Esophagus squamous epithelium (tissue), 5 donors: ENCODE measurements at regions not wholly inside any gene's neighbourhood (a gene's known extent, or its start where the extent isn't known, plus 50 kb on each side); places are given as distances from the start of the nearest gene placed in this dataset.

ENCODE experiments used
- DNase-seq: peaks from one replicate; lab custom pipeline; 2025; lab: John Stamatoyannopoulos, UW
- H3K27ac ChIP-seq, 4 donors: fragments of 200-600 bp; sonication (generic); one replicate each; pipeline ENCODE4 v1.5.1; 2016 to 2019; ENCODE audit warnings: mild to moderate bottlenecking in 1 of 4
- H3K27me3 ChIP-seq, 4 donors: fragments of 200-600 bp; sonication (generic); 1 replicate in 3 of 4; 2 replicates in 1 of 4; pipeline versions ENCODE4 v1.5.1 to v1.6.0; 2017 to 2021; ENCODE audit warnings: antibody characterized with exemption in 1 of 4
- H3K36me3 ChIP-seq, 3 donors: fragments of 200-600 bp; sonication (generic); one replicate each; pipeline ENCODE4 v1.5.1; 2016 to 2019
- H3K4me1 ChIP-seq, 3 donors: fragments of 200-600 bp; sonication (generic); one replicate each; pipeline ENCODE4 v1.5.1; 2017 to 2019
- H3K4me3 ChIP-seq, 4 donors: fragments of 200-600 bp; sonication (generic); 1 replicate in 3 of 4; 2 replicates in 1 of 4; pipeline ENCODE4 v1.5.1; 2016 to 2019; ENCODE audit warnings: mild to moderate bottlenecking in 2 of 4, moderate library complexity in 1 of 4
- H3K9me3 ChIP-seq, 3 donors: fragments of 200-600 bp; sonication (generic); one replicate each; pipeline ENCODE4 v1.5.1; 2016 to 2019
- POLR2A ChIP-seq, 4 donors: fragments of 450-650 bp; IDR thresholded peaks; one replicate each; pipeline ENCODE4 v1.6.1; 2017; ENCODE audit warnings: antibody characterized with exemption in 4 of 4, mild to moderate bottlenecking in 4 of 4, moderate library complexity in 3 of 4
- WGBS, 2 donors: methylation state at CpG; one replicate each; pipeline ENCODE4 v1.1.5; 2018; 5-methylcytosine and 5-hydroxymethylcytosine counted together
- intact Hi-C: fragments of 100-400 bp; cut with DNase I; formaldehyde crosslinking; loops from one replicate; pipeline ENCODE4 v1.15.0; 2022
- TF ChIP-seq, protein P1 (sequence below), 6 experiments: fragments of 450-650 bp in 4 of 6; fragments of 200-600 bp in 2 of 6; sonication (generic) in 2 of 6; IDR thresholded peaks; one replicate each; pipeline ENCODE4 v1.5.1; 2016 to 2019; ENCODE audit warnings: antibody characterized with exemption in 6 of 6, mild to moderate bottlenecking in 4 of 6, moderate library complexity in 4 of 6
- donor health status: DM: yes; HTN: yes; CAD: no.

- no peaks in the 10 kb centered on the region for H3K4me1 ChIP-seq
- TF ChIP-seq POLR2A (IDR thresholded peaks at IDR 0.05): no peak
- TF ChIP-seq, protein P1, sequence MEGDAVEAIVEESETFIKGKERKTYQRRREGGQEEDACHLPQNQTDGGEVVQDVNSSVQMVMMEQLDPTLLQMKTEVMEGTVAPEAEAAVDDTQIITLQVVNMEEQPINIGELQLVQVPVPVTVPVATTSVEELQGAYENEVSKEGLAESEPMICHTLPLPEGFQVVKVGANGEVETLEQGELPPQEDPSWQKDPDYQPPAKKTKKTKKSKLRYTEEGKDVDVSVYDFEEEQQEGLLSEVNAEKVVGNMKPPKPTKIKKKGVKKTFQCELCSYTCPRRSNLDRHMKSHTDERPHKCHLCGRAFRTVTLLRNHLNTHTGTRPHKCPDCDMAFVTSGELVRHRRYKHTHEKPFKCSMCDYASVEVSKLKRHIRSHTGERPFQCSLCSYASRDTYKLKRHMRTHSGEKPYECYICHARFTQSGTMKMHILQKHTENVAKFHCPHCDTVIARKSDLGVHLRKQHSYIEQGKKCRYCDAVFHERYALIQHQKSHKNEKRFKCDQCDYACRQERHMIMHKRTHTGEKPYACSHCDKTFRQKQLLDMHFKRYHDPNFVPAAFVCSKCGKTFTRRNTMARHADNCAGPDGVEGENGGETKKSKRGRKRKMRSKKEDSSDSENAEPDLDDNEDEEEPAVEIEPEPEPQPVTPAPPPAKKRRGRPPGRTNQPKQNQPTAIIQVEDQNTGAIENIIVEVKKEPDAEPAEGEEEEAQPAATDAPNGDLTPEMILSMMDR (IDR thresholded peaks at IDR 0.05): no peak
- no peak overlapping the region for H3K27ac ChIP-seq
- no peaks in the 10 kb centered on the region for H3K36me3 ChIP-seq
- intact Hi-C loops: no loop called here
- 62 to 74% methylated on average over 1 of the region's 1 CpG for WGBS, 2 donors
- no peaks in the 10 kb centered on the region for H3K9me3 ChIP-seq
- DNase-seq: no peak
- H3K27me3 ChIP-seq: no peaks in the 10 kb centered on the region
- H3K4me3 ChIP-seq: no peak overlapping the region
Observed at GRCh38 chr2:225207043-225207442, 164.8 kb upstream of the DOCK10 start.

DNA sequence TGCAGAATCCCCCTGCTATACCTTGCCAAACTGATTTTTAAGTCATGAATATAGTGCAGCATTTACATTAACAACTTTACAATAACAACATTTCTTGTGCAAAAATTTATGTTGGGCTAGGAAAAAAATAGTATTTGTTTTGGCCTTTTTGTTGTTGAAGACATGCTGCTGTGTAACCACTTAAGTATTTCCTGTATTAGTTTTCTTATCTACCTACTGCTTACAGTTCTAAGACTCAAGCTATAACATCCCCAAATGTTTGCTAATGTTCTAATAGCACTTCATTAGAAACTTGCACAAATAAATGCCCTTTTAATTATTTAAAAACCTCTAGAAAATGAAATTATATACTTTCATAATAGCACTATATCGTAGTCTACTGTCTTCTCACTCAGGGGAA, 154.3 kb upstream of the DOCK10 start:
- no peak for DNase-seq
- Histone ChIP-seq H3K4me3 (no peak overlapping the region), H3K27me3 (no peaks in the 10 kb centered on the region), H3K27ac (no peak overlapping the region), H3K9me3 (no peaks in the 10 kb centered on the region), H3K36me3 (no peaks in the 10 kb centered on the region), H3K4me1 (no peaks in the 10 kb centered on the region)
- TF ChIP-seq, protein P1 (IDR thresholded peaks at IDR 0.05): no peak
- WGBS, 2 donors: 71 to 96% methylated on average over 1 of the region's 1 CpG
- intact Hi-C loops: no loop called here

DNA sequence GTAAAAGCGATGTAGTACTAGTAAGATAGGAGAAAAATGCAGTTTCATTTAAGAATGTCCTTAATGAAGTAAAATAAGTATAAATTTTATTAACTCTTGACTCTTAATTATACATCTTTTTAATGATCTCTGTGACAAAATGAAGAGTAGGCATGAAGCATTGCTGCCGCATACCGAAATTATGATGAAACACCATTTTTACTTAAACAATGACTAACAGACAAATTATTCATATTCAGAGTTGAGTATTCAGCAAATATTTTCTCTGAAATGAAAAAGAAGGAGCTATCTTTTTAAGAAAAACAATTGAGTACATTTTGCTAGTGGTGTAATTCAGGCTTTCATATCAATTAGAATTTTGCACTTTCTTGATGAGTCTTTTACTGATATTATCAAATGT, 150.6 kb upstream of the DOCK10 start:
- no peaks in the 10 kb centered on the region for H3K27me3 ChIP-seq
- H3K27ac ChIP-seq: no peak overlapping the region
- no peaks in the 10 kb centered on the region for H3K36me3 ChIP-seq
- H3K9me3 ChIP-seq: no peaks in the 10 kb centered on the region
- no peak for DNase-seq
- no peak overlapping the region for H3K4me3 ChIP-seq
- TF ChIP-seq POLR2A (IDR thresholded peaks at IDR 0.05): no peak
- TF ChIP-seq, protein P1 (IDR thresholded peaks at IDR 0.05): no peak
- H3K4me1 ChIP-seq: no peaks in the 10 kb centered on the region
- intact Hi-C loops: no loop called here
- WGBS, 2 donors: 74 to 87% methylated on average over 3 of the region's 3 CpGs

GRCh38 chr2:225190987-225191386, 148.7 kb upstream of the DOCK10 start:
- H3K27ac ChIP-seq: no peak overlapping the region
- intact Hi-C loops: no loop called here
- WGBS, 2 donors: 50 to 62% methylated on average over 1 of the region's 1 CpG
- TF ChIP-seq POLR2A (IDR thresholded peaks at IDR 0.05): no peak
- TF ChIP-seq, protein P1 (IDR thresholded peaks at IDR 0.05): no peak
- H3K4me3 ChIP-seq: no peak overlapping the region
- H3K27me3 ChIP-seq: no peaks in the 10 kb centered on the region
- no peaks in the 10 kb centered on the region for H3K4me1 ChIP-seq
- H3K9me3 ChIP-seq: no peaks in the 10 kb centered on the region
- DNase-seq: no peak
- no peaks in the 10 kb centered on the region for H3K36me3 ChIP-seq

- H3K27ac ChIP-seq: no peak overlapping the region
- intact Hi-C loops: no loop called here
- no peaks in the 10 kb centered on the region for H3K9me3 ChIP-seq
- no peak overlapping the region for H3K4me3 ChIP-seq
- WGBS, 2 donors: 89 to 100% methylated on average over 2 of the region's 2 CpGs
- DNase-seq: no peak
- no peaks in the 10 kb centered on the region for H3K4me1 ChIP-seq
- H3K36me3 ChIP-seq: no peaks in the 10 kb centered on the region
- TF ChIP-seq, protein P1 (IDR thresholded peaks at IDR 0.05): no peak
- TF ChIP-seq POLR2A (IDR thresholded peaks at IDR 0.05): no peak
- H3K27me3 ChIP-seq: no peaks in the 10 kb centered on the region
Observed at GRCh38 chr2:225184948-225185347, 142.7 kb upstream of the DOCK10 start.
